ENCODE measurements at regions not wholly inside any gene's neighbourhood (a gene's known extent, or its start where the extent isn't known, plus 50 kb on each side); places are given as distances from the start of the nearest gene placed in this dataset.
"Not testable (repeated sequence)": the region's sequence is repeated elsewhere in the genome, so short reads cannot be mapped to it uniquely, and the experiment has no call there.

DNA sequence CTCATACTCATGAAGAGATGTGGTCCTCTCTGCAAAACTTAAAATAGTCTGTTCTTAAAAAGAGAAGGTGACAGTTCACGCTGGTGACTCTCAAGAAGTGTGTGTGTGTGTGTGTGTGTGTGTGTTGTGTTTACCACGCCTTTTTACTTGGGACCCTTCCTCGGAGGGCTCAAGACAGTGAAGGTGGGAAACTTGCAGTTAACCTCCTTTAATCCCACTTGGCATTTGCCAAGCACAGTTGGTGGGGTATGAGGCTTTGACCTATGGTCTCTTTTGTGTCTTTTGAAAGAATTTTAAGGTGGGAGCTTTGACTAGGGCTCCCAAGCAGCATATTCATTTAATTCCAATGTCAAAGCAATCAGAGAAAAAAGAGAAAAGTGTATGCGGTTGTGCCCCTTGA, 395.8 kb downstream of the TFAP2B start:
- Histone ChIP-seq H3K4me3 (no peak overlapping the region), H3K27ac (no peak overlapping the region)
- DNase-seq (ENCODE audit: low spot score): no peak

DNA sequence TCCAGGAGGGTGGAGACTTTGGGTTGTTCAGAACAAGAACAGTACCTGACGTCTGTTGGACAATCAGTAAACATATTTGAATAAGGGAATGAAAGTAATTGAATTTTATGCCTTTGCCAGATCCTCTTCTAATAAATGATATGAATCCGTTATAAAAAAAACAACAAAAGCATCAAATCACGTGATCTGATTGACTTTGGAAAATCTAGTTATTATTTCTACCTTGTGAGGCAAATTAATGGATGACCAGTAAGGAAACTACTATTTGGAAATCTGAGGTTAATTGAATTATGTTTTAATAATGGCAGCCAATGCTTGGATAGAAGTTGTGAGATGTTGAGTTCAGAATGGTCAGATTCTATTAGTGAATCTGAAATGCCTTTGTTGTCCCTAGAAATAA, 399.5 kb downstream of the TFAP2B start:
- TF ChIP-seq, protein P1, sequence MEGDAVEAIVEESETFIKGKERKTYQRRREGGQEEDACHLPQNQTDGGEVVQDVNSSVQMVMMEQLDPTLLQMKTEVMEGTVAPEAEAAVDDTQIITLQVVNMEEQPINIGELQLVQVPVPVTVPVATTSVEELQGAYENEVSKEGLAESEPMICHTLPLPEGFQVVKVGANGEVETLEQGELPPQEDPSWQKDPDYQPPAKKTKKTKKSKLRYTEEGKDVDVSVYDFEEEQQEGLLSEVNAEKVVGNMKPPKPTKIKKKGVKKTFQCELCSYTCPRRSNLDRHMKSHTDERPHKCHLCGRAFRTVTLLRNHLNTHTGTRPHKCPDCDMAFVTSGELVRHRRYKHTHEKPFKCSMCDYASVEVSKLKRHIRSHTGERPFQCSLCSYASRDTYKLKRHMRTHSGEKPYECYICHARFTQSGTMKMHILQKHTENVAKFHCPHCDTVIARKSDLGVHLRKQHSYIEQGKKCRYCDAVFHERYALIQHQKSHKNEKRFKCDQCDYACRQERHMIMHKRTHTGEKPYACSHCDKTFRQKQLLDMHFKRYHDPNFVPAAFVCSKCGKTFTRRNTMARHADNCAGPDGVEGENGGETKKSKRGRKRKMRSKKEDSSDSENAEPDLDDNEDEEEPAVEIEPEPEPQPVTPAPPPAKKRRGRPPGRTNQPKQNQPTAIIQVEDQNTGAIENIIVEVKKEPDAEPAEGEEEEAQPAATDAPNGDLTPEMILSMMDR (IDR thresholded peaks at IDR 0.05): no peak
- no peak for DNase-seq (ENCODE audit: low spot score)
- no peak overlapping the region for H3K4me3 ChIP-seq

More for the DNA sequence above, 395.8 kb downstream of the TFAP2B start:
- TF ChIP-seq, protein P1 (IDR thresholded peaks at IDR 0.05): no peak

DNA sequence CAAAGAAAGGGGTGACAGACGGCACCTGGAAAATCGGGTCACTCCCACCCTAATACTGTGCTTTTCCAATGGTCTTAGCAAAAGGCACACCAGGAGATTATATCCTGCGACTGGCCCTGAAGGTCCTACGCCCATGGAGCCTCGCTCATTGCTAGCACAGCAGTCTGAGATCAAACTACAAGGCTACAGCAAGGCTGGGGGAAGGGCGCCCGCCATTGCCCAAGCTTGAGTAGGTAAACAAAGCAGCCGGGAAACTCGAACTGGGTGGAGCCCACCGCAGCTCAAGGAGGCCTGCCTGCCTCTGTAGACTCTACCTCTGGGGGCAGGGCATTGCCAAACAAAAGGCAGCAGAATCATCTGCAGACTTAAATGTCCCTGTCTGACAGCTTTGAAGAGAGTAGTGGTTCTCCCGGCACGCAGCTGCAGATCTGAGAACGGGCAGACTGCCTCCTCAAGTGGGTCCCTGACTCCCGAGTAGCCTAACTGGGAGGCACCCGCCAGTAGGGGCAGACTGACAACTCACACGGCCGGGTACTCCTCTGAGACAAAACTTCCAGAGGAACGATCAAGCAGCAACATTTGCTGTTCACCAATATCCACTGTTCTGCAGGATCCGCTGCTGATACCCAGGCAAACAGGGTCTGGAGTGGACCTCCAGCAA, 406.0 kb downstream of the TFAP2B start:
- not testable (repeated sequence) for DNase-seq (ENCODE audit: low spot score); H3K27ac ChIP-seq; H3K4me3 ChIP-seq

More for the DNA sequence above, 399.5 kb downstream of the TFAP2B start:
- H3K27ac ChIP-seq: no peak overlapping the region

DNA sequence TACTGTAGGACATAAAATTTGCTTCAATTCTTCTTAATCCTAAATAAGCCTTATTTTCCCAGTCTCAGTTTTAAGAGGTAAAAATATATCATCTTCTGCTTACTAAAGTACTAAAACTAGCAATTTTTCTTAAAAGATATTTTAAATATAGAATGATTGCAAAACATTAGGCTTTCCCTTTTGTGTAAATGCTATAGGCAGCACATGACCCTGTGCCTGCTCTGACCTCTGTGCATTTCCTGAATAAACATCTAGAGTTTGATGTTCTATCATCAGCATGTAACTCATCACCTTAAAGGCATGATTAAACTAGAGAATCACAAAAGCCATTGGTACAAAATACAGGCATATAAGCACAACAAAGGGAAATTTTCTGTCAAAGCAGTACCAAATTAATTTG, 422.7 kb downstream of the TFAP2B start:
- DNase-seq (ENCODE audit: low spot score): no peak
- Histone ChIP-seq H3K4me3 (no peak overlapping the region), H3K27ac (no peak overlapping the region)
- TF ChIP-seq, protein P1 (IDR thresholded peaks at IDR 0.05): no peak

DNA sequence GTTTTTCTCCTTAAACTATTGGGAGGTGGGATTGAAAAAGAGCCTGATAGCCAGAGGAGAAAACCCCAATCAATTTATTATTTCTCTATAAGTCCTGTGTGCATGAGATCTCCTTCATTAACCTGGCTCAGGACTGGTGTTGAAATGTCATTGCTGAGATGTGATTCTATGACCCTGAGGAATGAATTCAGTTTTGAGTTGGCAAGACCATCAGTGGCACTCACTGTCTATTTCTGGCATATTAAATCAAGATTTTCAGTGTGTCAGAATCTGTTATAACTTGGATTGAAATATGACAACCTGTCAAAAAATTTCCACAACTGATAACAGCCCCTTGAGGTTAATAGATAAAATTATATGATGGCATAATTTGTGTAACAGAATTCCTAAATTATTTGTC, 431.1 kb downstream of the TFAP2B start:
- H3K4me3 ChIP-seq: no peak overlapping the region
- TF ChIP-seq, protein P1 (IDR thresholded peaks at IDR 0.05): no peak
- DNase-seq (ENCODE audit: low spot score): no peak
- H3K27ac ChIP-seq: no peak overlapping the region

DNA sequence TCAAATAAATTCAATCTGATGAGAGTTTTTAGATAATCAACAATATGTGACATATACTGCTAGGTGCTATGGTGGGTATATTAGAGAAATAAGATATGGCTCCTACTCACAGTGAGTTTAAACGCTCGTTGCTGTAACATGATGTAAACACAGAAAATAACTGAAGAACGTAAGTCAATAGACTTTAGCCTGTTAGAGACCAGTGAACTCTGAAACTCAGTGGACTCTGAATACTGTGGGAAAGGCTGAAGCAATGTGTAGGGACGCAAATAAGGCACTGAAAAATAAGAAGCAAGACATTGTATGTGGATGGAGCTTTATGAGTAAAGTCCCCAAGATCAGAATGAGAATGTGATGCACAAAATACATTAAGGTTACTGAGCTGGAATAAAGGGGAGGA, 431.6 kb downstream of the TFAP2B start:
- H3K4me3 ChIP-seq: no peak overlapping the region
- no peak overlapping the region for H3K27ac ChIP-seq
- TF ChIP-seq, protein P1 (IDR thresholded peaks at IDR 0.05): no peak
- no peak for DNase-seq (ENCODE audit: low spot score)

DNA sequence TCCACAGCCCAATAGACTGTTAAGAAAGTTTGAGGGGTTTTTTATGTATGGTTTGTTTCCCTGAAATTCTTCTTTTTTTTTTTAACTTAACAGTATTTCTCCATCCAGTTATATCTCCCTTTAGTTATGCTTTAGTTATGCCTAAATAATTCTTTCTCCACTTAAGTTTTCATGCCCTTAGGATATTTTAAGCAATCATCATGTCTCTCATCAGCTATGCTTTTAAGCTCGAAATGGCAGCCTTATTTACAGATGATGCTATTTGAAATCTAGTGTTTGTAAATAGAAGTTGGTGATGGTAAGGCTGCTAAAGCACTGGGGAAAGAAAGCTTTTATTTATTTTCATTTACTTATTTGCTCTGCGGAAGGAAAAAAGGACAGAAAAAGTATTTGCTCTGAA, 439.3 kb downstream of the TFAP2B start:
- Histone ChIP-seq H3K4me3 (no peak overlapping the region), H3K27ac (no peak overlapping the region)
- DNase-seq (ENCODE audit: low spot score): no peak
- TF ChIP-seq, protein P1 (IDR thresholded peaks at IDR 0.05): no peak
